LNCAP (cell line): ENCODE measurements at regions not wholly inside any gene's neighbourhood (a gene's known extent, or its start where the extent isn't known, plus 50 kb on each side); places are given as distances from the start of the nearest gene placed in this dataset.

Source experiments
- TF ChIP-seq, protein P1 (sequence below): fragments of 450-650 bp; IDR thresholded peaks from 2 replicates; pipeline ENCODE4 v1.5.1; 2017; ENCODE audit warnings: mild to moderate bottlenecking

DNA sequence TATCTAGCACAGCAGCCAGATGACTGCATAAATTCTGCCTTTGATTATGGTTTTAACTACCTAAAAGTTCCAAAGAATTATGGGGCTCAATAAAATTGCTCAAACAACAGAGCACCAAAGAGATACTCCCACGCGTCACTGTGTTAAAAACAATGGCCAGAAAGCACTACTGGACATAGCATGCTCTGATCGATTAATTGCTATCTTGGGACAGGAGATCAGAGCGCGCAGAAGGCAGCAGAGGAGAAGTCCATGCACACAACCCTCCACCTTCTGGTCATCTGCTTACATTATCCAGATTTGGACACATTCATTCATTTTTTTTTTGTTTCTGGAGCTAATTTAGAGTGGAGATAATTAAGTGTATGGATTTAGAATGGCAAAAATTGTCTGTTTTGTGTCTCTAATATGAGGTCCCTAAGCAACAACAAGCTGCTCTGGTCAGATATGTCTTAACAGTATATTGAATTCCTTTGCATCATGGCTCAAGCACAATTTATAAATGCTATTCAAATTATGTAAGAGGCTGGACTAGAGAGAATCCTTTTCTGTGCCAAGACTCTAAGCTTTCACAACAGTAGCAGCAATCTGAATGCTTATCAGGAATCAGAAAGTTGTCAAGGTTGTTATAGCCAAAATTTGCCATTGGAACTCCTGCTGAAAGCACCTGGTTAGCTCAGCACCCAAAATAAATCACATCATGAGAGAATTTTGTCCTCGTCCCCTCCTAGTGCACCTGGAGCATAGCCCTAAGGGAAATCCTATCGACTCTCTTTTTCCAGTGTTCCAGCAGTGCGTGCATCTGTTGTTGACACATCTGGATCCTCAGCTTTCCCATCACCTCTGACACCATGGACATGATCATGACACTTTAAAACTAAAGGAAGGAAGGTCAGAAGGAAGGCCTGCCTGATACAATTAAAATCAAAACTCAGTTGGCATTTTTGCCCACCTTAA, 98.6 kb upstream of the HMHB1 start:
- TF ChIP-seq, protein P1, sequence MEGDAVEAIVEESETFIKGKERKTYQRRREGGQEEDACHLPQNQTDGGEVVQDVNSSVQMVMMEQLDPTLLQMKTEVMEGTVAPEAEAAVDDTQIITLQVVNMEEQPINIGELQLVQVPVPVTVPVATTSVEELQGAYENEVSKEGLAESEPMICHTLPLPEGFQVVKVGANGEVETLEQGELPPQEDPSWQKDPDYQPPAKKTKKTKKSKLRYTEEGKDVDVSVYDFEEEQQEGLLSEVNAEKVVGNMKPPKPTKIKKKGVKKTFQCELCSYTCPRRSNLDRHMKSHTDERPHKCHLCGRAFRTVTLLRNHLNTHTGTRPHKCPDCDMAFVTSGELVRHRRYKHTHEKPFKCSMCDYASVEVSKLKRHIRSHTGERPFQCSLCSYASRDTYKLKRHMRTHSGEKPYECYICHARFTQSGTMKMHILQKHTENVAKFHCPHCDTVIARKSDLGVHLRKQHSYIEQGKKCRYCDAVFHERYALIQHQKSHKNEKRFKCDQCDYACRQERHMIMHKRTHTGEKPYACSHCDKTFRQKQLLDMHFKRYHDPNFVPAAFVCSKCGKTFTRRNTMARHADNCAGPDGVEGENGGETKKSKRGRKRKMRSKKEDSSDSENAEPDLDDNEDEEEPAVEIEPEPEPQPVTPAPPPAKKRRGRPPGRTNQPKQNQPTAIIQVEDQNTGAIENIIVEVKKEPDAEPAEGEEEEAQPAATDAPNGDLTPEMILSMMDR: no peak

DNA sequence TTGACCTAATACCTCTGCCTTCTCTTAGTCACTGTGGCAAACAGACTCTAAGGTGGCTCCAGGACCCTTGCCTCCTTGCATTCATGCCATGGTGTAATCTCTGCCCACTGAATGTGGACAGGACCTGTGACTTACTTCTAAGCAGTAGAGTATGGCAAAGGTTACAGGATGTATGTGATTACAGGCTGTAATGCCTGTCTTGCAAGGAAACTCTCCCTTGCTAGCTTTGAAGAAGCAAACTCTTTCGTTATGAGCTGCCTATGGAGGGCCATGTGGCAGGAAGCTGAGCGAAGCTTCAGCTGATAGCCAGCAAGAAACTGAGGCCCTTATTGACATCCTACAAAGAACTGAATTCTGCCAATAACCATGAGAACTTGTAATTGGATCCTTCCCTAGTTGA, 103.3 kb upstream of the HMHB1 start:
- TF ChIP-seq, protein P1: no peak

DNA sequence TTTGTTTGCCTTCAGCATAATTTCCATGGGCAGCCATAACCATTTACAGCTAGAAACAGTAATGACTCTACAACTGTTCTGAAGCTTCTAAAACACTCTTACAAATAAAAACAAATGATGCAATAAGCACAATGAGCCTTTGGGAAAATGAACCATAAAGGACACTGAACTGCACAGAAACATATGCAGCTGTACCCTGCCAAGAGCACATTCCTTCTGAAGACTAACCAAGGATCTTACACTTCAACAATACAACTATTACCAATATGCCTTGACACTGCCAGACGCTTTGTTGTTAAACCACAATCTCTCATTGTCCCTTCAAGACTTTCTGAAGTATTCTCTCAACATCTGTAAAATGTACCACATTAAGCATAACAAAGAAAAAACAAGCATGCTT, 104.2 kb upstream of the HMHB1 start:
- TF ChIP-seq, protein P1: no peak

DNA sequence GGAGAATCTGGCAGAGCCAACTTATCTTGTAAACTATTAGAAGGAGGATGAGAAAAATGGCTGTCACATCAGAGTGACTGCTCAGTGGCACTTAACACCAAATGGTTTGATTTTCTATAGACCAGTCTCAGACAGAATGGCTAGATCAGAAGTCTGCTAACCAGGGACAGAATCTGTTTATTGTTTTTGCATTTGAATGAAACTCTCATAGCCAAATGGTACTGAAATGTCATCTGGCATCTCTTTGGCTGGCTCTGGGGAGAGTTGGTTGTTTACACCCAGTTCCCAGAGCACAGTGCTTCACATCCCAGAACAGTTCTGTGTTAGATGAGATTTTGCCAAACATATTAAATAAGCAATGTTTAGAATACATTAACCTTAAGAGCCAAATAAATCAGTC, 106.6 kb upstream of the HMHB1 start:
- TF ChIP-seq, protein P1: no peak

DNA sequence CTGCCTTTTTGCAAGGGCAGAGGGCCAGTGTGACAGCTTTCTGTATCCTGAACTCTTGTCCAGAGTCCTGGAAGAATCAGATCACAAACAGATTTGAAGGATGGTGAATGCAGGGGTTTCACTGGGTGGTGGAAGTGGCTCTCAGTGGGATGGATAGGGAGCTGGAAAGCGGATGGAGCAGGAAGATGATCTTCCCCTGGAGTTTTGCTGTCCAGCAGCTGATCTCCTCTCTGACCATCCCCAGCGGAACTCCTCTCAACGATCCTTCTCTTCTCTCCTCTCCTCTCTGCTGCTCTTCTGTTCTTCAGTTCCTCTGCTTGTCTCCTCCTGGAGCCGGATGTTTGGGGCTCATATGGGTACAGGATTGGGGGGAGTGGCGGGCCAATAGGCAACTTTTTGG, 108.3 kb upstream of the HMHB1 start:
- TF ChIP-seq, protein P1: no peak

DNA sequence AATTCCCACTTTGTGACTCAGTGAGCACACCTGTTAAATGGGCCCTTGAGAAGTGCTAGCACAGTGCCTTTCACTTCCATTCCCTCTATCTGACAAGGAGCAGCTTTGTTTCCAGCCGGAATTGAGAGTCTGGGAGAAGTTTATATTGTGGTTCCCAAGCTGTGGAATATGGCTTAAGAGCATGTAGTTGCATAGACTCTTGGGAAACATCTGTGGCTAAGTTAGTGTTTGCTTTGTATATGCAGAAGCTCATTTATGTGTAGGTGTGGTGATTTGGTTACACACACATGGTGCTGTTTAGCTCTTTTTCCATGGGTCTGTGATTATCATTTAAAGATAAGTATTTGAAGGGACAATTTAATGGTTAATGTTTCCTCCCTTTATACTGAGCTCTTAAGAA, 110.5 kb upstream of the HMHB1 start:
- TF ChIP-seq, protein P1: no peak

DNA sequence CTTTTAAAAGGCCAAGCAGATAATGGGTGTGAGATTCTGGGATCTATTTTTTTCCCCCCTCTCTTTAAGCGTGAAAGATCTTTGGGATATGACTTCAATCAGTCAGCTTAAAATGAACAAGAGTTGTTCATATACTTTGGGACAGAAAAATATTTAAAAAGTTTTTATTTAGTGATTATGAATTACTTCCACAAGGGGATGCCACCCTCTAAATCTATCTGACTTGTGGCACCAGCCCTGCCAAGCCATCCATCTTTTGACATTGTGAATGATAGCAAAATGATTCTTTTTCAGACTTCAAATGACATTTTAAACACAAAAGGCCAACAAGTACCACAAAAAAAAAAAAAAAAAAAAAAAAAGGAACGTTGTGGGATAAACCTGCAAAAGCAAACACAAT, 111.0 kb upstream of the HMHB1 start:
- TF ChIP-seq, protein P1: no peak

DNA sequence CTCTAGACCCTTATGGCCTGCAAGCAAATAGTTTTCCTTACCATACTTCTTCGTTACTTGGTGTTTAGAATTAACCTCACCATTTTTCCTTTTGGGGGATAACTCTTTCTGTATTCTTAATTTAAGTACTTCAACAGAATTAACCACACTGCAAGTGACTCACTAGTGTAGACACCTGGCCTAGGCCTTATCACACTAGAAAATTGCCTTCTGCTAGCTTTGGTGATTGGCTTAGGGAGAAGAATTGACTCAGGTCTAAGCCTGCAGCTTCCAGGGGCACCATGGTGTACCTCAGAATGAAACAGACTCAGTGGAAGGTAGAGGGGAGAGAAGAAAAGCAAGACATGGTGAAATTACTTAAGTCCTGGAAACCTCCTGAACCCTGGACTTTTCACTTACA, 112.8 kb upstream of the HMHB1 start:
- TF ChIP-seq, protein P1: no peak
